ENCODE measurements at regions not wholly inside any gene's neighbourhood (a gene's known extent, or its start where the extent isn't known, plus 50 kb on each side); places are given as distances from the start of the nearest gene placed in this dataset.

DNA sequence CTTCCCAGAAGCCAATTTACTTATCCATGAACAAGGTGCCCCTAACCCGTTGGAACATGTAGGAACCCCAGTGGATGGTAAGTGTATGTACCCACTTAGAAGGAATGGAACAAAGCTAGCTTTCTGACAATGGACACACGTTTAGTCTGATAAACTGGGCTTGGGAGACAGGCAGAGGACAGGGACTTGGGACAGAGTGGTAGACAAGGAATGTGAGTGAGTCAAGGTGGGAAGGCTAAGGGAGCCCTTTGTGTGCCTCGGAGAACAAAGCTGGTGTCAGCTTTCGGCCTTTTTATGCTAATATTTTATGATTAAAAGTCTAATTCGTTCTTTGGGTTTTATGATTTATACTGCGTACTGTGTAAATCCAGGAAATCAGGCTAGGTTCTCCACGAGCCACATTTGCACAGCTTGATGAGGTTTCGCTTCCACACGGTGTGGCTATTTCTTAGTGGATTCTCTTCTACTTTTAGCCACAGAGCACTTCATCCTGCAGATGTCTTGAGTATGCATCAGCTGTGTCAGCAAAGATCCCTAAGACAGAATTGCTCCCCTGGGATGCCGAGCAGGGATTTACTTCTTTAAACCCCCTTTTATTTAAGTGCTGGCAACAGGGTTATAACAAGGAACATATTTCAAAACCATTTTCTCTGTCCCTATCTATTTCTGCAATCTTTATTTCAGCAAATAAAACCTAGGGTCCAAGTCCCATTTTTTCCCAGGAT, 258.5 kb downstream of the DLEU7 start:
- H3K4me1 Mint-ChIP-seq = peaks cover 77% of the 10 kb centered on the region
- H3K4me3 Mint-ChIP-seq = peak overlapping the region; percentile 56
- no peaks in the 10 kb centered on the region for H3K36me3 Mint-ChIP-seq (ENCODE audit: low read depth)
- peaks cover 7% of the 10 kb centered on the region for H3K9me3 Mint-ChIP-seq
- H3K27ac Mint-ChIP-seq = peak overlapping the region; percentile 75
- peaks cover 4% of the 10 kb centered on the region for H3K27me3 Mint-ChIP-seq (ENCODE audit: low read depth, poor library complexity)
- TF ChIP-seq, protein P1, sequence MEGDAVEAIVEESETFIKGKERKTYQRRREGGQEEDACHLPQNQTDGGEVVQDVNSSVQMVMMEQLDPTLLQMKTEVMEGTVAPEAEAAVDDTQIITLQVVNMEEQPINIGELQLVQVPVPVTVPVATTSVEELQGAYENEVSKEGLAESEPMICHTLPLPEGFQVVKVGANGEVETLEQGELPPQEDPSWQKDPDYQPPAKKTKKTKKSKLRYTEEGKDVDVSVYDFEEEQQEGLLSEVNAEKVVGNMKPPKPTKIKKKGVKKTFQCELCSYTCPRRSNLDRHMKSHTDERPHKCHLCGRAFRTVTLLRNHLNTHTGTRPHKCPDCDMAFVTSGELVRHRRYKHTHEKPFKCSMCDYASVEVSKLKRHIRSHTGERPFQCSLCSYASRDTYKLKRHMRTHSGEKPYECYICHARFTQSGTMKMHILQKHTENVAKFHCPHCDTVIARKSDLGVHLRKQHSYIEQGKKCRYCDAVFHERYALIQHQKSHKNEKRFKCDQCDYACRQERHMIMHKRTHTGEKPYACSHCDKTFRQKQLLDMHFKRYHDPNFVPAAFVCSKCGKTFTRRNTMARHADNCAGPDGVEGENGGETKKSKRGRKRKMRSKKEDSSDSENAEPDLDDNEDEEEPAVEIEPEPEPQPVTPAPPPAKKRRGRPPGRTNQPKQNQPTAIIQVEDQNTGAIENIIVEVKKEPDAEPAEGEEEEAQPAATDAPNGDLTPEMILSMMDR (IDR thresholded peaks at IDR 0.05) = no peak
- no peak for DNase-seq

- Mint-ChIP-seq H3K4me1 (peaks cover 73% of the 10 kb centered on the region), H3K9me3 (peaks cover 7% of the 10 kb centered on the region), H3K27ac (peak overlapping the region; percentile 60), H3K27me3 (ENCODE audit: low read depth, poor library complexity) (peaks cover 4% of the 10 kb centered on the region), H3K36me3 (ENCODE audit: low read depth) (no peaks in the 10 kb centered on the region), H3K4me3 (no peak overlapping the region)
- TF ChIP-seq, protein P1 (IDR thresholded peaks at IDR 0.05) = no peak
- DNase-seq = no peak
These were observed 257.6 kb downstream of the DLEU7 start for GRCh38 chr13:50585674-50586413.

GRCh38 chr13:50586414-50587083, 256.9 kb downstream of the DLEU7 start:
- H3K27ac Mint-ChIP-seq = peak overlapping the region; percentile 38
- no peak for DNase-seq
- H3K4me3 Mint-ChIP-seq = no peak overlapping the region
- no peaks in the 10 kb centered on the region for H3K36me3 Mint-ChIP-seq (ENCODE audit: low read depth)
- TF ChIP-seq, protein P1 (IDR thresholded peaks at IDR 0.05) = no peak
- peaks cover 7% of the 10 kb centered on the region for H3K9me3 Mint-ChIP-seq
- peaks cover 4% of the 10 kb centered on the region for H3K27me3 Mint-ChIP-seq (ENCODE audit: low read depth, poor library complexity)
- peaks cover 67% of the 10 kb centered on the region for H3K4me1 Mint-ChIP-seq

GRCh38 chr13:50587115-50587514, 256.4 kb downstream of the DLEU7 start:
- TF ChIP-seq, protein P1 (IDR thresholded peaks at IDR 0.05) = no peak
- Mint-ChIP-seq H3K27ac (no peak overlapping the region), H3K9me3 (peaks cover 7% of the 10 kb centered on the region), H3K4me3 (no peak overlapping the region), H3K27me3 (ENCODE audit: low read depth, poor library complexity) (peaks cover 4% of the 10 kb centered on the region), H3K4me1 (peaks cover 63% of the 10 kb centered on the region), H3K36me3 (ENCODE audit: low read depth) (no peaks in the 10 kb centered on the region)
- DNase-seq = no peak

DNA sequence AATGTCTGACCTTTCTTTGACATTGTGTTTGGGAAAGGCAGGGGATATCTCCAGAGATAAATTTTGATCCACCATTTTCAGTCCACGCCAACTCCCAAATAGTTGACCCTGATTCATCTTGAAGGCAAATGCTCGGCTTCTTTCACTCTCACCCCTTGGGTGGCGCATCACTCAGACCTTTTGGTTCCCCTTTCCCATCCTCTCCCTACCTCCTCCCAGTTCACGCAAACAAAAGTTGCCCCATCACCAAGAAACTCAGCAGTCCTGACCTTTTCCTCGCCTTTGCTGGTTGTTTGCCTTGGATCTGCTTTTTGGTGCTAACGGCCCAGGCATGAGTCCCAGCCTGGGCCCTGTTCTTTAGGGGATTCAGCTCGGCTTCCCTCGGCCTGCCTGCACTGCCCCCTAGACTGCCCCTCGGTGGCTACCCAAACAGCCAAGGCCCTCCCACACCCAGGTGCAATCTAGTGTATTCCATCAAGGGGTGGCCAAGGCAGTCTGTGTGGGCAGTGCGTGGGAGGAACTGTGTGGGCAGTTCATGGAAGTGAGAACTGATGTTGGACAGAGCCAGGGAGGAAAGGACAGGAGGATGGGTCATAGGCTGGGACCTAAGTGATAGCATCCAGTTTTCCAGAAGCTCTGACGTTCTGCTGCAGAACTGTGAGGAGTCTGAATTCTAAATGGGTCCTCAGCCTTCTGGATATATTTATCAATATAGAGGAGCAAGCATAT, 255.7 kb downstream of the DLEU7 start:
- H3K4me3 Mint-ChIP-seq = no peak overlapping the region
- H3K4me1 Mint-ChIP-seq = peaks cover 65% of the 10 kb centered on the region

More for the DNA sequence above, 255.7 kb downstream of the DLEU7 start:
- no peak for DNase-seq
- H3K27me3 Mint-ChIP-seq (ENCODE audit: low read depth, poor library complexity) = peaks cover 4% of the 10 kb centered on the region
- peaks cover 7% of the 10 kb centered on the region for H3K9me3 Mint-ChIP-seq
- H3K27ac Mint-ChIP-seq = no peak overlapping the region
- TF ChIP-seq, protein P1 (IDR thresholded peaks at IDR 0.05) = no peak
- H3K36me3 Mint-ChIP-seq (ENCODE audit: low read depth) = no peaks in the 10 kb centered on the region

Measured in nephron progenitor cell (in vitro differentiated cells).